DMS153 (cell line): ENCODE measurements at regions not wholly inside any gene's neighbourhood (a gene's known extent, or its start where the extent isn't known, plus 50 kb on each side); places are given as distances from the start of the nearest gene placed in this dataset.
"Not testable (repeated sequence)": the region's sequence is repeated elsewhere in the genome, so short reads cannot be mapped to it uniquely, and the experiment has no call there.

Experiments
- DNase-seq: peaks from one replicate; lab custom pipeline; 2025; lab: John Stamatoyannopoulos, UW

DNA sequence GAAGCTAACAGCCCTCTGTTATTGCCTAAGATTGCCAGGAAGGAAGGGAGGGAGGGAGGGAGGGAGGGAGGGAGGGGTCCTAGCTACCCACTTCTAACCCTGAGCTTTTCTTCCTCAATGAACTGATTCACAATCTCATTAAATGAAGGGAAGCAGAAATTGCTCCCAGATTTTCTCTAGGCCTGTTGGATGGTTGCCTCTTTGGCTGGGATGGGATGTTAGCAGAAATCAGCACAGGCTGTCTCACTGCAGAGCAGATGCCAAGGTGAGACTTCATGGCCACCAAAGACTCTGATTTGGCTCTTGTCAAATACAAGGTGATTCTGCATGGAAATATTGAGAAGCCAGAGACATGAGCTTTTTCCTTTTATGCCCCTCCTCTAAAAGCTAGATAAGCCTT, 578.6 kb downstream of the ACTL7B start:
- no peak for DNase-seq

GRCh38 chr9:108275906-108276305, 579.9 kb downstream of the ACTL7B start:
- no peak for DNase-seq

DNA sequence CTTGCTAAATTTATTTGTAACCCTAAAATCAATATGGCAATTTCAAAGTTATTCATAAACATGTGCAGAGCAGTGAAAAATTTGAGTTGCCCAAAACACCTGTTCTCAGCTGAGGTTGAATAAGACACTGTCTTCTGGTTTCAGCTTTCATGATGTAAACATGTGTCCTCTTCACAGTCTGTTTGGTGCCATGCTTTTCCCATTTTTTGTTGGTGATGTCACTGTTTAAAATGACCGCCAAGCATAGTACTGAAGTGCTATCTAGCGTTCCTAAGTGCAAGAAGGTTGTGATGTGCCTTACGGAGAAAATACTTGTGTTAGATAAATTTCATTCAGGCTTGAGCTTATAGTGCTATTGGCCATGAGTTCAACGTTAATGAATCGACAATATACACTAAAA, 580.8 kb downstream of the ACTL7B start:
- DNase-seq = no peak

DNA sequence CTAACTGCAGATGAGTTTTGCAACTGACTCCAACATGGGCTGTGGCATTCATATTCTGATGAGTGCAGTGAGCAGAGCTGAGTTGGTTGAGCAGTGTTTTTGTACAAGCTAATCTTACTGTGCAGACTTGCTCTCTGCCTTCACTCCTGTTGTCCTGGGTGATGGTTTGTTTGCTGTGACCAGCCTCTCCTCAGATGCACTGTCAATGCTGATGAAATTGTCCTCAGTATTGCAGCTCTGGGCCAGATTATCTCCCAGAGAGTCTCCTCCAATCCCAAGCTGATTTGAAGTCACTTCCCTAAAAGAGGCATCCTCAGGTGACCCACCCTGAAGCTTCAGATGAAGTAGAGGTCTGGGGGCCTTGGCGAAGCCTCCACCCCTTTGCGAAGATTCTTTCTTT, 581.8 kb downstream of the ACTL7B start:
- DNase-seq = no peak

DNA sequence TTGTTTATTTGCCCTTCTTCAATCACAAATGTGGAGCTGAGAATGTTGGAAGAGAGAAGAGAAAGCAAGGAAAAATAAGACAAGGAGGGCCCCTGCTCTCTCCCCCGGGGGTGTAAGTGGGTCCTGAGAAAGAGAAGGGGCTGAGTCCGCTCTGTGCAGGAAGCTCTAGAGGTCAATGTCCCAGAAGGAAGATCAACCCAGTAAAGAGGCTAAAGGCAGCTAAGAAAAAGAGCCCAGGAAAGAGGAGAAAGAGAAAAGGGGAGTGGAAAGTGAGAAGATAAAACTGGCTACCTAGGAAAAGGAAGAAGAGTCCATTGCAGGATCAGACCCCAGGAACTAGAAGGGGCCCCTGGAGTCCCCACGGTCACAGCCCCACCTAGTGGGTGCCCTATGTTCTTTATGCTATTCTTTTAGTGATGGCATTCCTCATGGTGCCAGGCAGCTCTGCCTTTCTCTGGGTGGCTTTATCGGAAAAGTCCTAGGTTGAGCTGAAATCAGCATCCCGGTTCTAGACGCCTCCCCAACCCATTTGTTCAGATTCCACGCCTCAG, 583.4 kb downstream of the ACTL7B start:
- peak; percentile 46 for DNase-seq

- peak; percentile 99 for DNase-seq
Observed at GRCh38 chr9:108271646-108272348, 584.0 kb downstream of the ACTL7B start.

DNA sequence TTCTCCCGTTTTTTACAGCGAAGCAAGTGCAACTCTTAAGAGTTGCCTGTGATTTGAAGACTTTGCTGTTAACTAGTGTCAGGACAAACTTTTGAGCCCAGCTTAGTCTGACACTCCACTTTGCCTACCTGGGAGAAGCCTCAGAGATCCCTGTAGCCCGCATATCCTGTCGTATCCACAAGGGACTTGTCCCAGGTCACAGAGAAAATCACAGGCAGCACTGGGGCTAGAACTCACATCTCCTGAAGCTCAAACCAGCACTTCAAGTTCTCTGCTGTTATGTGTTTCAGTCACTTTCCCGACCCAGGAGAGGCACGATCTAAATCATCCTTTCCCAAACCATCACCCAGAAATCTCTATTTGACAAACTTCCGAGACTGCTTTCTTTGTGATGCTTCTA, 584.5 kb downstream of the ACTL7B start:
- DNase-seq = no peak

DNA sequence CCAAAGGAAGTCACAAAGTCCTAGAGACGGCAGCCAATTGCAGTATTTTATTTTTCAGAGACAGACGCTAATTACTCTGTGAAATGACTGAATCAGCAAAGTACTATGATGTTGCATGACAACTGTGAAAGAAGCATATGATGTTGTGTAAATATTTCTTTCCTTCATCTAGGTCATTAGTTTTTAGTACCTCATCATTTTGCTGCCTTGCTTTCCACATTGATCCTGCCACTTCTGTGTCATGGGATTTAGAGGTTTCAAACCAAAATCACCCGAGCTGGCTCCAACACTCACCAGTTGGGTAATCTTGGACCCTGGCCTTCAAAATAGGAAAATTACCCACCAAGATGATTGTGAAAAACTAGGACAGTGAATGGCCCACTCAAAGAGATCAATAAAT, 585.2 kb downstream of the ACTL7B start:
- peak; percentile 26 for DNase-seq

DNA sequence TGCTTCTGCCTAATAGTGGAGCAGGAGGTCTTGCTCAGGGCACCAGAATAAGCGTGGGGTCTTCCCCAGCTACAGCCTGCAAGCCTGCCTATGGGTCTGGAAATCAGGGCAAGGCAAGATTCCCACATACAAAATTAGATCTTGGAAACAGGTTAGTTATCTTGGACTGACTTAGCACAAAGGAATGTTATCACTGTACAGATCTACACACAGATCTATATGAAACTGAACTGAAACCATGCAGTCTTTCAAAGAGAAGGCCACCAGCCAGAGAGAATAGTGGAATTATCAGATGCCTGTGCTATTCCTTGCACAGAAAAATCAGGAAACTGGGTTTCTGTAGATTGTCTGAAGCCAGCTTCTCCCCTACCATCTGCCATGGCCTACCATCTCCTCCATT, 585.7 kb downstream of the ACTL7B start:
- no peak for DNase-seq

DNA sequence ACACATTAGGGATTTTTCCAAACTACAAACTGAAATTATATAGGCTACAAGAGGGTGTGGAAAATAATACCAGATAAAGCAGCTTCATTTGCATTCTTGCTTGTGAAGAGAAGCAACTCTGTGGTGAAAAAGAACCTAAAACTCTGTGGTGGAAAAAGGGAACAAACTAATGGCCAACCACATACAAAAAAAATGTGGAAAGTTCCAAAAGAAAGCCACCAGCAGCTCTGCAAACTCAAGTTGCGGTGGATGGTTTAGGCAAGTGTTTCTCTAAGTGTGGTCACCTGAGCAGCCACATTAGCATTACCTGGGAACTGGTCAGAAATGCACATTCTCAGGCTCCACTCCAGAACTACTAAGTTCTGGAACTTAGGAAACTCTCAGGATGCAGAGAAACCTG, 586.4 kb downstream of the ACTL7B start:
- no peak for DNase-seq

GRCh38 chr9:108265065-108265464, 590.7 kb downstream of the ACTL7B start:
- no peak for DNase-seq

- no peak for DNase-seq
Observed at GRCh38 chr9:108264093-108264492, 591.7 kb downstream of the ACTL7B start.

- DNase-seq = no peak
Observed at GRCh38 chr9:108262836-108263235, 593.0 kb downstream of the ACTL7B start.

DNA sequence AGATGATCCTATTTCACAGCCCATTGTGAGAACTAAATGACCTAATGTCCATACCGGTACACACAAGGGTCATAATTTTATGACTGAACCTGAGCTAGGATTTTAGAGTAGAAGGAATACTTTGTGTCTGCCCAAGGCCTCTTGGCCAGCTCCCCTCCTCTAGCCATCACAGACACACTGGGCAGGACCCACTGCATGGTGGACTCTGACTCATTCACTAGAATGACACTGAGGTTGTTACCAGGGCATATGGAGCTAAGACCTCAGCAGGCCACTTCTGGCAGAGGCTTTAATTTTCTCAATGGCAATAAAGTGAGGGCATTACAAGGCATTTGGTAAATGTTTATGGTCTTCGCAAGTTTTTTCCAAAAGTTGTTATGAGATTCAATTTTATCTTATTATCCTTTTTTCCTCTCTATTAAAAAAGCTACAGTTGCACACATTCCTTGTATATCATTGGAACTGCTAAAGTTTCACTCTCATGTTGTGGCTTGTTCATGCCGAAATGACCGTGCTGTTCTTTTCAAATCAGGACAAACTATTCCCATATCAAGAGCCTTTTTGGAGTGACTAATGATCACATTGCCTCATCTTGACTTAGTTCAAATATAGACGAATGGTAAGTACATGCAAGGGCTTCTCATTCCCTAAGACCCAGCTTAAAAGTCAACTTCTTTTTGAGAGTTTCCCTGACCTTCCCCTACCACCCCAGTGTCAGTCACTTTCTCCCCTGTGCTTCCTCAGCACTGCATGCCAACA, 595.7 kb downstream of the ACTL7B start:
- no peak for DNase-seq

DNA sequence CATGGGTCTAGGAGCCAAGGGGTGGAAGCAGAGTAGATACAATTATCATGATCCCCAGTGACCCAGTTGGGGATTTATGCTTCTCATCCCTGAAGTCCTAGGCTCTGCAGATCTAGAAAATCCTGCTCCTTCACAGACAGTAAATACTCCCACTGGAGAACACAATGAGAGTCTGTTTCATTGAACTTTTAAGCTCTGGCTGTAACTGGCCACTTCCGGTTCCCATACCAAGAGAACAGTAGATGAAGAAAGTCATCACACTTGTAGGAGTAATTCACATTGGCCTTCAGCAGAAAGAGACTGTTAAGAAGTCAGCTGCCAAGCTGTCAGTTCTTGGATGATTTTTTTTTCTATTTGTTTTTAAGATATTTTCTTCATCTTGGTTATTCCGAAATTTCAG, 597.1 kb downstream of the ACTL7B start:
- no peak for DNase-seq

DNA sequence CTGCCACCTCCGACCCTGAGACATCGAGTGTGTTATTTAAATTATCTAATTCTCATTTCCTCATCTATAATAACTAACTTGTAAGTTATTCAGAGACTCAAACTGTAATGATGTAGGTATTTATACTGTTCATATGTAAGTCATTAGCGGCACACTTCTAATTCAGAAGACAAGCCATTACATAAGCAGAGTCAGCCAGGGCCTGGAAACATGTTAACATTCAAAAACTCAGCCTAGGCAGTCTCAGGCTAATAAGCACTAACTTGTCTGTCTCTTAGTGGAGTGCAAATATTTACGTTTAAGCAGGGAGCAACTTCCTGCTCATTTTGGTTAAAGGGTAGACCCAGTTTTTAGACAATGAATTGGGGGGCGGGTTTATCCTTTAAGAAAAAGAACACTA, 598.4 kb downstream of the ACTL7B start:
- peak; percentile 61 for DNase-seq

GRCh38 chr9:108254236-108254635, 601.5 kb downstream of the ACTL7B start:
- no peak for DNase-seq

GRCh38 chr9:108247391-108247790, 608.4 kb downstream of the ACTL7B start:
- not testable (repeated sequence) for DNase-seq

DNA sequence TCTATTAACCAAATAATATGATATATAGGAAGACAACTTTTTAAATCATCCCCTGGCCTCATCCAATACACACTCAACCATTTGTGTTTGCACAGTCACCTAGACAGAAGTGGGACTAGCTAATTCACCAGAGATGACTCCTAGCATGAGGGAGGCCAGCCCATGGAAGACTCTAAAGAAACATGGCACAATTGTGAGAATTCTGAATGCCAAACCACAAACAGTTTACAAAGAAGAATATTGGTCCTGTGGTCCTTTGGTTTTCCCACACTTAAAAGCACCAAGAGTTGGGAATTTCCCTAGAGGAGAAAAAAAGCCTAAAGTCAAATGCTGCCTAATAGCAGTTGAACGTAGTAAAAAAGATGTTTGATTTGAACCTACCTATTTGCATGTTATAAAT, 609.9 kb downstream of the ACTL7B start:
- DNase-seq = no peak

DNA sequence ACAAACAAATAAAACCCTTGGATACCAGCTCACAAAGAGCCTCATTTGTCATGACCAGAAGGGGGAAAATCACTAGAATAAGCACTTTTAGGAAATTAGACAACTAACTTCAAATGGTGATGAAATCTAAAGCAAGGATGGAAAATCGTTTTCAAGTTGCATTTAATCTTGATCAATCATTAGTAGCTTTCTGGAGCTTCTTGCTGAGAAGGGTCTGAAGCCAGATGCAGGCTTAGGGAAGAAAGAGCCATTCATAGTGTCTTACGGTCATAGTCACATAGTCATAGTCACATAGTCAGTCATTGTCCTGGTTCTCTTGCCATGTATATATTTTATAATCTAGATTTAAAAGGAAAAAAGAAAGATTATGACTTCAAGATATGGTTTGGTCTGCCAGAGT, 610.5 kb downstream of the ACTL7B start:
- DNase-seq = no peak

DNA sequence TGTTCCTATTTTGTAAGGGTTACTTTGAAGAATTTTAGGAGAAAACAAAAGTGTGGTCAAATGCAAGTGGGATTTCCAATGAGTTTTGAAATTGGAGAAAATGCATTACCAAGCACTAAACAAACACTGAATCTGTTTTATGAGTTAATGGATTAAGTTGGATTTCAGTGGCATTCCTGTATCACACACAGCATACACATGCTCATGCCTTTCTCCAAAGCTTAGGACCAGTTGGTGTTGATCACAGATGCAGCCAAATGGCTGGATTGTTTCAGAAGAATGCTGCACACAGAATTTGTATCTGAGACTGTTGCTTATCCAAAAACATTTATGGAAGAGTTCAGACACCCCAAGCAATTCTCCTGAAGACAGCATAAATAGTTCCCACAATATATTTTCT, 611.1 kb downstream of the ACTL7B start:
- DNase-seq = no peak

- DNase-seq = no peak
Observed at GRCh38 chr9:108241384-108242073, 614.3 kb downstream of the ACTL7B start.
